CD4-positive, alpha-beta memory T cell (primary cell): ENCODE measurements at regions not wholly inside any gene's neighbourhood (a gene's known extent, or its start where the extent isn't known, plus 50 kb on each side); places are given as distances from the start of the nearest gene placed in this dataset.

ENCODE experiments used
- CTCF ChIA-PET: fragments of 350-600 bp; sonication (Branson Sonifier 250); formaldehyde crosslinking; loops from one replicate; lab custom pipeline; 2021; ENCODE audit warnings: inconsistent platforms; ENCODE audit not compliant: partially characterized antibody; lab: Charles Lee
- POLR2A ChIA-PET: fragments of 350-600 bp; sonication (Branson Sonifier 250); formaldehyde crosslinking; loops from one replicate; lab custom pipeline; 2021; ENCODE audit not compliant: partially characterized antibody; lab: Charles Lee
- DNase-seq, 5 donors: peaks; one replicate each; pipeline versions ENCODE4 v3.0.0 to v3.0.0-alpha.2; 2020 to 2022; ENCODE audit warnings: mixed read lengths in 1 of 5
- H3K27ac ChIP-seq: one replicate; pipeline ENCODE4 v1.7.0; 2013; ENCODE audit warnings: low read depth, low read length
- H3K27me3 ChIP-seq: 2 replicates; pipeline ENCODE4 v1.7.0; 2013; ENCODE audit warnings: mild to moderate bottlenecking, low read length, moderate library complexity; ENCODE audit not compliant: insufficient read depth
- H3K36me3 ChIP-seq: 2 replicates; pipeline ENCODE4 v1.7.0; 2013; ENCODE audit warnings: mild to moderate bottlenecking, low read length, moderate library complexity; ENCODE audit not compliant: insufficient read depth
- H3K4me1 ChIP-seq: 2 replicates; pipeline ENCODE4 v1.7.0; 2013; ENCODE audit warnings: mild to moderate bottlenecking, low read length, moderate library complexity; ENCODE audit not compliant: insufficient read depth
- H3K4me3 ChIP-seq, 2 donors: one replicate each; pipeline ENCODE4 v1.7.0; 2013; ENCODE audit warnings: low read length in 2 of 2, mild to moderate bottlenecking in 1 of 2
- H3K9me3 ChIP-seq, 2 donors: one replicate each; pipeline ENCODE4 v1.7.0; 2013; ENCODE audit warnings: low read length in 2 of 2, control low read depth in 1 of 2; ENCODE audit not compliant: control insufficient read depth in 1 of 2
- H3K27ac Mint-ChIP-seq, 7 donors: one replicate each; pipeline ENCODE4 v1.8.0; 2020 to 2021; ENCODE audit warnings: mixed read lengths in 7 of 7, mild to moderate bottlenecking in 6 of 7, inconsistent platforms in 3 of 7, moderate library complexity in 3 of 7
- H3K27me3 Mint-ChIP-seq, 2 donors: one replicate each; pipeline ENCODE4 v1.8.0; 2020 to 2021; ENCODE audit warnings: mixed read lengths in 2 of 2
- H3K36me3 Mint-ChIP-seq, 2 donors: one replicate each; pipeline ENCODE4 v1.8.0; 2020 to 2021; ENCODE audit warnings: mixed read lengths in 2 of 2, inconsistent platforms in 1 of 2, mild to moderate bottlenecking in 1 of 2
- H3K4me1 Mint-ChIP-seq, 4 donors: one replicate each; pipeline ENCODE4 v1.8.0; 2020 to 2021; ENCODE audit warnings: mixed read lengths in 4 of 4, mild to moderate bottlenecking in 1 of 4
- H3K4me3 Mint-ChIP-seq, 8 donors: one replicate each; pipeline ENCODE4 v1.8.0; 2020 to 2021; ENCODE audit warnings: mixed read lengths in 8 of 8, mild to moderate bottlenecking in 7 of 8, moderate library complexity in 6 of 8, inconsistent platforms in 3 of 8
- H3K9me3 Mint-ChIP-seq, 8 donors: one replicate each; pipeline ENCODE4 v1.8.0; 2020 to 2021; ENCODE audit warnings: mixed read lengths in 8 of 8, mild to moderate bottlenecking in 5 of 8, inconsistent platforms in 3 of 8, moderate library complexity in 1 of 8
- intact Hi-C: fragments of 100-400 bp; cut with micrococcal nuclease; formaldehyde crosslinking; loops from one replicate; pipeline ENCODE4 v1.15.1; 2023

DNA sequence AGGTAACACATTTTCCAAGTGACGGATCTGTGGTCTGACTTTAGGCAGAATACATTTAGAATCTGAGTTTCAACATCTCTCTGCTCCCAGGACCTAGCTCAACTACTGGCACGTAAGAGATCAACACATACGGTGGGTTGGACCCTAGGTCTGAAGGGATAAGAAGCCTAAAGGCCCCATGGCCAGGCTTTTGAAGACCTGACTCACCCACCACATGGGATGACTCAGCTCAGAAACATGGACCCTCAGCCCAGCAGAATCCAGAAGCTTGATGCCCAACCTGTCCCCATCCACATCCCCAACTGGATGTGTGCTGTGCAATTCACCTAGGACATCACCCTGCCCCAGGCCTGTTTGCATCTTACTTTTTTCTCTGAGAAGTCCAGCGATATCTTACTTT, 770.2 kb downstream of the BCL11B start:
- Mint-ChIP-seq H3K27ac (peak overlapping the region in 1 of 7 donors; percentile 4), H3K27me3 (no peaks in the 10 kb centered on the region), H3K9me3 (no peaks in the 10 kb centered on the region), H3K4me3 (no peak overlapping the region), H3K4me1 (peaks cover 0 to 8% (median under 1%) of the 10 kb centered on the region in 4 donors), H3K36me3 (no peaks in the 10 kb centered on the region)
- H3K27ac ChIP-seq = no peak overlapping the region
- no peaks in the 10 kb centered on the region for H3K9me3 ChIP-seq
- H3K36me3 ChIP-seq = no peaks in the 10 kb centered on the region
- H3K27me3 ChIP-seq = no peaks in the 10 kb centered on the region
- no peaks in the 10 kb centered on the region for H3K4me1 ChIP-seq
- DNase-seq = no peak
- ChIA-PET CTCF (no interaction called here), POLR2A (no interaction called here)
- intact Hi-C loops = no loop called here
- no peak overlapping the region for H3K4me3 ChIP-seq

DNA sequence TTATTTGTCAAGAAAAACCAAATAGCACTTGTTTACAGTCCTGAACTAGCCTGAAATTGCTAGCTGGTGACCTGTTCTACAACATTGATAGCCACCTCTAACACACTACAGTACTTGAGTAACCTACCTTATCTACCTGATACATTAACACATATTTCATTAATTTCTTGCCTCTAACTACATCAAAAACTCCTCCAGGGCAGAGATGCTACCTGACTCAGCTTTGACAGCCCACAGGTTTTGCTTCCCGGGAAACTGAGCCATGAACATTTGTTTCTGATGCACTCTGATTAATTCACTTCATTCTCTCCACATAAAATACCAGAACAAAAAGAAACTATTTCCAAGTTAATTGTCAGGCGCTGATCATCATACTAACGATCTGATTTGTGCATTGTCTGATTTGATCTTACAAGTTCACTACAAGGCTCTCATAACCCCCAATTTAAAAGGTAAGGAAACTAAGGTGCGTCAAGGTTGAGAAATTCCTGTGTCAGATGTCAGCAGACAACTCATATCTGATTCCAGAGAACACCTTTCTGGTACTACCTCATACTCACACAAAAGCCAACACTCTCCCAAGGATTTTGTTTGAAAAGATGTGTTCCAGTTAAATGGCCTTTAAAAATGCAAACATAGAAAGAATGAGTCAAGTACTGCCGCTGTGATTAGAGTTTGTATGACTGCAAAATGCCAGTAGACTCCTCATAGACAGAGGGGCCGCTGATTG, 768.7 kb downstream of the BCL11B start:
- Mint-ChIP-seq H3K36me3 (no peaks in the 10 kb centered on the region), H3K27ac (no peak overlapping the region), H3K4me1 (peaks cover 0 to 5% (median under 1%) of the 10 kb centered on the region in 4 donors), H3K4me3 (no peak overlapping the region), H3K27me3 (no peaks in the 10 kb centered on the region), H3K9me3 (peaks cover 0 to 4% (median 0%) of the 10 kb centered on the region in 8 donors)
- DNase-seq = no peak
- no peak overlapping the region for H3K27ac ChIP-seq
- H3K27me3 ChIP-seq = no peaks in the 10 kb centered on the region
- CTCF ChIA-PET = no interaction called here
- H3K9me3 ChIP-seq = no peaks in the 10 kb centered on the region
- H3K4me3 ChIP-seq = no peak overlapping the region
- POLR2A ChIA-PET = no interaction called here
- intact Hi-C loops = no loop called here
- H3K4me1 ChIP-seq = no peaks in the 10 kb centered on the region
- H3K36me3 ChIP-seq = no peaks in the 10 kb centered on the region

DNA sequence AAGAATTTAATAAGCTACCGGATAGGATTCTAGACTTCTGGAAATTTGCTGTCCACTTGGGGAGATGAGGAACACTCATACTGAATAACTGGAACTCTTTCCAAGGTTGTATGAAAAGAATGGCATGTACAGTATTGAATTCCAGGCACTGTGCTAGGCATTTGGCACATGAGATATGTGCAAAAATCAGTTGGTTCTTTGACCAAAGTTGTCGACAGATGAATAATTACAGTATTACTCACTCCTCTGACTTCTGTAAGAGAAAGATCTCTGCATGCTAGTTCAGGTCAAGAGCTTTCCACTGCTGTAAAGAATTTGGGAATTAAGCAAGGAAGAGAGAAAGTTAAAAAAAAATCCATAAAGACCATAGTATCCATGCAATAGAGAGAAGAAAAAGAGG, 764.7 kb downstream of the BCL11B start:
- H3K9me3 Mint-ChIP-seq = peaks cover 4 to 14% (median 12%) of the 10 kb centered on the region in 8 donors
- Histone ChIP-seq H3K4me3 (no peak overlapping the region), H3K4me1 (peaks cover 6% of the 10 kb centered on the region), H3K9me3 (no peaks in the 10 kb centered on the region), H3K36me3 (no peaks in the 10 kb centered on the region), H3K27me3 (no peaks in the 10 kb centered on the region), H3K27ac (no peak overlapping the region)
- DNase-seq = no peak
- no peak overlapping the region for H3K27ac Mint-ChIP-seq
- peaks cover 0 to 6% of the 10 kb centered on the region in 2 donors for H3K36me3 Mint-ChIP-seq
- ChIA-PET CTCF (no interaction called here), POLR2A (interaction anchor here (1.1 kb wide), 1 partner anchor 24 kb away, joined by 3 read pairs; no protein-coding TSS in a partner anchor)
- peaks cover 2 to 7% (median 5%) of the 10 kb centered on the region in 4 donors for H3K4me1 Mint-ChIP-seq
- intact Hi-C loops = no loop called here
- no peak overlapping the region for H3K4me3 Mint-ChIP-seq
- H3K27me3 Mint-ChIP-seq = no peaks in the 10 kb centered on the region

DNA sequence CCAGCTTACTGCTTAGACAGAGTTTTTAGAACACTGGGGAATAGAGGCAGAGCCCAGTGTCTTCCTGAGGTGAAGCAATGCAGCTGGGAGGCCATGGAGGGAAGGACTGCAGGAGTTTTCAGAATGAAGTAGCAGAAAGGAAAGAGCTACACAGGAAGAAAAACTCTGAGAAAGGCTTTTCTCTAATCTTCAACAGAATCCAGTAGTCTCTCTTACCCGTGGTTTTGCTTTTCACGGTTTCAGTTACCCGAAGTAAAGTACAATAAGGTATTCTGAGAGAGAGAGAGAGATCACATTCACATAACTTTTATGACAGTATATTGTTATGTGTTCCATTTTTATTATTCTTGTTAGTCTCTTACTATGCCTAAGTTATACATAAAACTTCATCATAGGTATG, 761.6 kb downstream of the BCL11B start:
- Mint-ChIP-seq H3K27ac (no peak overlapping the region), H3K27me3 (no peaks in the 10 kb centered on the region), H3K4me1 (peaks cover 16 to 26% (median 19%) of the 10 kb centered on the region in 4 donors), H3K36me3 (peaks cover 0 to 6% of the 10 kb centered on the region in 2 donors), H3K9me3 (peaks cover 4 to 14% (median 12%) of the 10 kb centered on the region in 8 donors), H3K4me3 (no peak overlapping the region)
- Histone ChIP-seq H3K9me3 (no peaks in the 10 kb centered on the region), H3K4me3 (no peak overlapping the region), H3K36me3 (no peaks in the 10 kb centered on the region), H3K27me3 (no peaks in the 10 kb centered on the region), H3K27ac (no peak overlapping the region), H3K4me1 (peaks cover 20% of the 10 kb centered on the region)
- intact Hi-C loops = no loop called here
- ChIA-PET POLR2A (no interaction called here), CTCF (no interaction called here)
- no peak for DNase-seq

DNA sequence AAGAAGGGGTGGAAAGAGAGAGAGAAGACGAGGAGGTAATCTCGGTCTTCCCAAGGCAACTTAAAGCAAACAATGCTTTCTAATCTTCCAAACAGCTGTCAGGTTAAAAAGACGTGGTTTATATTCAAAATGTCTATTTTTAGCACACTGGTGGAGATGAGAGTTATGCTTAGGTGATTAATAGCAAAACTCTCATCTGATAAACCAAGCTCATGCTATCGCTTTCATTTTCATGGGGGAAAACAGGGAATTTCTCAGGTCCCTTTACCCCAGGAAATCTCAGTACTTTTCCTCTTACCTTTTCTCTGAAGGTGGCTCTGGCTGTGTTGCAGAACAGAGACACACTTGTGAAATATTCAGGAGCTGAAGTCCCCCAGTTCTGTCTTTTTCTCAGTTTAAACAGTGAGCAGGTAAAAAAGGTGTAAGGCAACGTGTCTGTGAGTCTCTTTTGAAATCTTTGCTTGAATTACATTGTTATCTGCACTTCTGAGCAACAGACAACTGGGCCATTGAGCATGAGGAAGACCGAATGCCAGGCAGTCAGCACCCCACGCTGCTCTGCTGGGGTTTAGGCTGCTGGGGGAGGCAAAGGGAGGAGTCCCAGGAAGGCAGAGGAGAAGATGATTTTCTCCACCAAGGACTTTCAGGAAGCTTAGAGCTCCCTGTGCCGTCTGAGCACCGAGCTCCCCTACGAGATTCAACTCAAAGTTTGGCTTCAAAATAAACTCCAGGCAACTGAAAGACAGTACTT, 759.3 kb downstream of the BCL11B start:
- H3K4me1 ChIP-seq = peaks cover 20% of the 10 kb centered on the region
- H3K36me3 Mint-ChIP-seq = peaks cover 0 to 6% of the 10 kb centered on the region in 2 donors
- H3K4me3 Mint-ChIP-seq = peak overlapping the region; percentile 54 to 80 (median 73)
- H3K27ac Mint-ChIP-seq = peak overlapping the region; percentile 8 to 86 (median 48)
- H3K4me3 ChIP-seq = no peak overlapping the region
- H3K27me3 Mint-ChIP-seq = peaks cover 0 to 2% of the 10 kb centered on the region in 2 donors
- ChIA-PET POLR2A (interaction anchor here (0.7 kb wide), 1 partner anchor 19 kb away, joined by 3 read pairs; no protein-coding TSS in a partner anchor), CTCF (no interaction called here)
- DNase-seq = peak in 2 of 5 donors; percentile 3 to 6
- no peaks in the 10 kb centered on the region for H3K9me3 ChIP-seq
- intact Hi-C loops = no loop called here
- H3K4me1 Mint-ChIP-seq = peaks cover 16 to 26% (median 19%) of the 10 kb centered on the region in 4 donors
- H3K36me3 ChIP-seq = no peaks in the 10 kb centered on the region
- H3K27ac ChIP-seq = no peak overlapping the region
- H3K9me3 Mint-ChIP-seq = peaks cover 4 to 14% (median 11%) of the 10 kb centered on the region in 8 donors
- H3K27me3 ChIP-seq = no peaks in the 10 kb centered on the region

DNA sequence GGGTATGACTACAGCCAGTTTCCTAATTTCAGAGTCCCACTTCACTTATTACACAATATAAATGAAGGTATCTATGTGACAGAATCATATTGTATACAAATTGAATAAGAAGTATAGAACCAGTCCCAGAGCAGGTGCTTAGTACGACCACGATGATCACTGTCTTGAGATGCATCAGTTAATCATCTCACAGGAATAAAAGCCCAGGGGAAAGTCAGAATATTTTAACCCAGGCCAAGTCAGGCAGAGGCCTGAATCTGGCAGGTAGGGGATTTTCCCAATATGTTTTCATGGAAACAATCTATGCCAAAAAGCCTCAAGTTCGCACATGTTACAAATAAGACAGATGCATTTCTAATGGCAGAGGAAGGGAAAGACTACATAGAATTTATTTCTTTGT, 758.4 kb downstream of the BCL11B start:
- Mint-ChIP-seq H3K4me3 (peak overlapping the region in 2 of 8 donors; percentile 5 to 77), H3K36me3 (peaks cover 0 to 6% of the 10 kb centered on the region in 2 donors), H3K27me3 (peaks cover 0 to 2% of the 10 kb centered on the region in 2 donors), H3K27ac (peak overlapping the region in 1 of 7 donors; percentile 9), H3K9me3 (peaks cover 4 to 14% (median 11%) of the 10 kb centered on the region in 8 donors), H3K4me1 (peaks cover 16 to 26% (median 19%) of the 10 kb centered on the region in 4 donors)
- Histone ChIP-seq H3K36me3 (no peaks in the 10 kb centered on the region), H3K4me3 (no peak overlapping the region), H3K9me3 (no peaks in the 10 kb centered on the region), H3K27me3 (no peaks in the 10 kb centered on the region), H3K4me1 (peaks cover 20% of the 10 kb centered on the region), H3K27ac (no peak overlapping the region)
- no peak for DNase-seq
- CTCF ChIA-PET = no interaction called here
- intact Hi-C loops = no loop called here
- POLR2A ChIA-PET = no interaction called here

DNA sequence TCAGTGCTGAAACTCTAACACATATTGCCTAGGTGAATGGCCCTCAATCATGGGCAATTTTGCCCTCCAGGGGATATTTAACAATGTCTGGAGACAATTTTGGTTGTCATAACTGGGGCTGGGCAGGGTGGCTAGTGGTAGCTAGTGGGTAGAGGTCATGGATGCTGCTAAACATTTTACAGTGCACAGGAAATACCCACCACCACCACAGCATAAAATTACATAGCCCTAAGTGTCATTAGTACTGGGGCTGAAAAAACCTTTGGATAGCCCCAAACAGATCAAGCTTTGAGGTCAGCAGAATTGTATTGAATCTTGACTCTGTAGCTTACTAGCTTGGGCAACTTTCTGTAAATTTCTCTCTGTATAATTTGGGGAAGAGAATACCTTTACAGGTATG, 758.0 kb downstream of the BCL11B start:
- H3K4me3 ChIP-seq = no peak overlapping the region
- intact Hi-C loops = no loop called here
- no peak for DNase-seq
- H3K27me3 ChIP-seq = no peaks in the 10 kb centered on the region
- POLR2A ChIA-PET = no interaction called here
- H3K36me3 ChIP-seq = no peaks in the 10 kb centered on the region
- peaks cover 20% of the 10 kb centered on the region for H3K4me1 ChIP-seq
- H3K27ac Mint-ChIP-seq = no peak overlapping the region
- H3K9me3 ChIP-seq = no peaks in the 10 kb centered on the region
- peaks cover 4 to 14% (median 11%) of the 10 kb centered on the region in 8 donors for H3K9me3 Mint-ChIP-seq
- peaks cover 16 to 26% (median 19%) of the 10 kb centered on the region in 4 donors for H3K4me1 Mint-ChIP-seq
- peaks cover 0 to 6% of the 10 kb centered on the region in 2 donors for H3K36me3 Mint-ChIP-seq
- CTCF ChIA-PET = no interaction called here
- no peak overlapping the region for H3K27ac ChIP-seq
- H3K27me3 Mint-ChIP-seq = peaks cover 0 to 3% of the 10 kb centered on the region in 2 donors
- no peak overlapping the region for H3K4me3 Mint-ChIP-seq
